ENCODE measurements at regions not wholly inside any gene's neighbourhood (a gene's known extent, or its start where the extent isn't known, plus 50 kb on each side); places are given as distances from the start of the nearest gene placed in this dataset.

- CTCF ChIA-PET, result no interaction called here
- no peak overlapping the region for H3K27ac ChIP-seq
- POLR2A ChIA-PET (ENCODE audit: low non-redundant PET), result no interaction called here
- no peak for DNase-seq (ENCODE audit: low spot score)
- TF ChIP-seq CTCF (conservative IDR thresholded peaks at IDR 0.05; ENCODE audit: low read depth), result no peak
Observed at GRCh38 chr10:91007655-91008054, 86.8 kb upstream of the ANKRD1 start.

DNA sequence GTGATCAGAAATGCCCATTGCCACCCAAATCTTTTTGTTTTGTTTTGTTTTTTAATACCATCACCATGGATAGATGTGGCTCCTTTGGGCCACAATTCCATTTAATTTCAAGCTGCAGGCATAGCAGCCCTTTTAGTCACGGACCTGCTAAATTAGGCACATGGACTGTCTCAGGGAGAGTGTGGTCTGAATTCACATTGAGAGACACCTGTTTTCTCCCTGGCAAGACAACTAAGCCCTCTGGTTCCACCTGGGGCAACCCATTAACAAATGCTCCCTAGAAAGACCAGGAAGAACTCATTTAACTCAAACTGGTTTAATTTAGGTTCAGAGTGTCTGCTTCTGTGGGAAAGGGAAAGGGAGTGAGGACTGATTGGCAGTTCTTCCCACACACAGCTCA lies 88.2 kb upstream of the ANKRD1 start:
- H3K27ac ChIP-seq, result no peak overlapping the region
- no peak for TF ChIP-seq CTCF (conservative IDR thresholded peaks at IDR 0.05; ENCODE audit: low read depth)
- ChIA-PET CTCF (interaction anchor here (0.6 kb wide), 1 partner anchor 212 kb away, joined by 3 read pairs; no protein-coding TSS in a partner anchor), POLR2A (ENCODE audit: low non-redundant PET) (no interaction called here)
- DNase-seq (ENCODE audit: low spot score), result no peak

DNA sequence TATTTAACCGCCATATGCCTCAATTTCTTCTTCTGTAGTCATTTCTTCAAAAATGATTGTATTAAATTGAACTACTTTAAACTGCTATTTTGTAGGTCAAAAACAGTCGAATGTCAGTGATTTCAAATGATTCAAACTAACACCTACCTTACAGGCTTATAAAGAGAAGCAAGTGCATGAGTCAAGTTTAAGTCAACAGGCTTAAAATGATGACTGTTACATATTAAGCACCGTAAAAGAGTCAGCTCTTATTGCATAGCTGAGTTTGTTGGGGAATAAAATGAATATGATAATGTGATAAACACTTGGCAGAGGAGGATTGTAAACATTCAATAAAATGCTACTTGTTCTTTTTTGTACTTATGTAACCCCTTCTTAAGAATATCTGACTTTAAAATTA lies 90.1 kb upstream of the ANKRD1 start:
- CTCF ChIA-PET, result no interaction called here

DNA sequence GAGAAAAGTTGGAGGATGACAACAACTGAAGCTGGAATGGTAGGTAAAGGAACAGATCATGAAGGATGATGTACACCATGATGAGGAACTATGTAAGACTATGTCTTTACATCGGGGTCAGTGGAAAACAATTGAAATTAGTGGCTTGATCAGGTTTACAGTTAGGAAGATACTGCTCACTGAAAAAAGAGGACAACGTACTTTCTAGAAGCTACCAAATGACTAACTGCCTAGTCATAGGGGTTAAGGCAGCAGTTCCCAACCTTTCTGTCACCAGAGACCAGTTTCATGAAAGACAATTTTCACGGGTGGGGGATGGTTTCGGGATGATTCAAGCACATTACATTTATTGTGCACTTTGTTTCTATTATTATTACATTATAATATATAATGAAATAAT lies 91.6 kb upstream of the ANKRD1 start:
- CTCF ChIA-PET, result interaction anchor here (0.5 to 0.7 kb wide), 3 partner anchors 238 to 1646 kb away, joined by 3 to 6 read pairs (median 4); no protein-coding TSS in a partner anchor
- TF ChIP-seq CTCF (conservative IDR thresholded peaks at IDR 0.05; ENCODE audit: low read depth), result no peak

More for the DNA sequence above, 90.1 kb upstream of the ANKRD1 start:
- DNase-seq (ENCODE audit: low spot score), result peak; percentile 15
- H3K27ac ChIP-seq, result no peak overlapping the region
- no peak for TF ChIP-seq CTCF (conservative IDR thresholded peaks at IDR 0.05; ENCODE audit: low read depth)
- POLR2A ChIA-PET (ENCODE audit: low non-redundant PET), result no interaction called here

GRCh38 chr10:91013985-91014384 lies 93.1 kb upstream of the ANKRD1 start:
- CTCF ChIA-PET, result interaction anchor here (0.6 kb wide), 2 partner anchors 19 to 657 kb away, joined by 3 to 7 read pairs; no protein-coding TSS in a partner anchor
- POLR2A ChIA-PET (ENCODE audit: low non-redundant PET), result no interaction called here
- DNase-seq (ENCODE audit: low spot score), result no peak
- no peak for TF ChIP-seq CTCF (conservative IDR thresholded peaks at IDR 0.05; ENCODE audit: low read depth)
- H3K27ac ChIP-seq, result no peak overlapping the region

More for the DNA sequence above, 91.6 kb upstream of the ANKRD1 start:
- no peak for DNase-seq (ENCODE audit: low spot score)
- no peak overlapping the region for H3K27ac ChIP-seq
- POLR2A ChIA-PET (ENCODE audit: low non-redundant PET), result no interaction called here

DNA sequence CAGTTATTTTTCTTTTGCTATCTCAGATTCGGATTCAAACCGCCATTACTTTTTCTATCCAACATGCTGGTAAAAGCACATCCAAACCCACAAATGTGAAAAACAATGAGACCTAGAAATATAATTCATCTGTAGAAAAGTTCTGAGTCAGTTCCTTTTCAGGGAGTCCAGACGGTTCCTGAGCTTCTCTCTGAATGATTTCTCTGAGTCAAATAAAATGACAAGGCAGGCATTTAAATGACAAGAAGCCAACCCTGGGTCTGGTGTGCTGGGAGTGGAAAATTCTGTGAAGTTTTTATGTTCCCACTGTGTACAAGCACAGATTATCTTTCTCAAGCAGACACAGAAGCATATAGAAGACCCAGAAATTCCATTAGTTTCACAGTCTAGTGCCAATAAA lies 96.3 kb upstream of the ANKRD1 start:
- DNase-seq (ENCODE audit: low spot score), result no peak
- POLR2A ChIA-PET (ENCODE audit: low non-redundant PET), result no interaction called here
- CTCF ChIA-PET, result interaction anchor here (0.7 kb wide), 1 partner anchor 1208 kb away, joined by 5 read pairs; no protein-coding TSS in a partner anchor
- no peak for TF ChIP-seq CTCF (conservative IDR thresholded peaks at IDR 0.05; ENCODE audit: low read depth)
- no peak overlapping the region for H3K27ac ChIP-seq

DNA sequence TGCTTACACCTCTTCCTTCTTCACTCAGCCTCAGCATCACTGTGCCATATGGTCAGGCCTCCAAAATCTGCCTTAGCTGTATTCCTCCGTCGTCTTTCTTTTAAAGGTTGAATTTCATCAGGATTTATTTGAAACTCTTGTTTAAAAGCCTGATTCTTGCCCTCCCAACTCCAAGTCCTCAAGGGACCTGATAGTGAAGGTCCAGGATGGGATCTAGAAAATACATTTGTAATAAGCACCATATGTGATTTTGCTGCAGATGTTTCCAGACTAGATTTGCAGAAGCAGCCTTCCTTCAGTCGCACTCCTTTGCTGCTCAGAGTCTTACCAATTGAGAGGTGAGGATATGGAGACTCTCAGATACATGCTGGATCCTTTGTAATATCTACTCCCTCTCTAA lies 101.0 kb upstream of the ANKRD1 start:
- POLR2A ChIA-PET (ENCODE audit: low non-redundant PET), result no interaction called here
- no peak overlapping the region for H3K27ac ChIP-seq
- no peak for DNase-seq (ENCODE audit: low spot score)
- CTCF ChIA-PET, result no interaction called here
- no peak for TF ChIP-seq CTCF (conservative IDR thresholded peaks at IDR 0.05; ENCODE audit: low read depth)
